SU-DHL-6 (cell line): ENCODE measurements at regions not wholly inside any gene's neighbourhood (a gene's known extent, or its start where the extent isn't known, plus 50 kb on each side); places are given as distances from the start of the nearest gene placed in this dataset.

Experiments used
- CTCF ChIP-seq: fragments of 200-600 bp; sonication (generic); IDR thresholded peaks from one replicate; pipeline ENCODE4 v1.5.1; 2017; ENCODE audit warnings: antibody characterized with exemption, mild to moderate bottlenecking, low read length, moderate library complexity; ENCODE audit not compliant: insufficient read depth, poor library complexity, severe bottlenecking
- EZH2phosphoT487 ChIP-seq: fragments of 200-600 bp; sonication (generic), shearing (Covaris generic); conservative IDR thresholded peaks from 2 replicates; pipeline ENCODE4 v1.6.1; 2018; ENCODE audit warnings: mild to moderate bottlenecking, antibody characterized with exemption, low read length, moderate library complexity, mixed read lengths

- TF ChIP-seq CTCF (no peak), EZH2phosphoT487 (no peak)
Observed at GRCh38 chr12:25040593-25040992, 91.7 kb upstream of the BCAT1 start.
